Activated CD4-positive, alpha-beta T cell treated with anti-CD3 and anti-CD28 coated beads, Interleukin-2, amount 50 U/mL, for 1 hour (primary cell): ENCODE measurements at regions not wholly inside any gene's neighbourhood (a gene's known extent, or its start where the extent isn't known, plus 50 kb on each side); places are given as distances from the start of the nearest gene placed in this dataset.
"Not testable (repeated sequence)": the region's sequence is repeated elsewhere in the genome, so short reads cannot be mapped to it uniquely, and the experiment has no call there.

Experiments used
- DNase-seq: peaks from one replicate; pipeline ENCODE4 v3.0.0-alpha.2; 2020

- no peak for DNase-seq
These were observed 134.9 kb downstream of the RHOU start for GRCh38 chr1:228870041-228870713.

GRCh38 chr1:228871314-228872061 is 136.2 kb downstream of the RHOU start:
- DNase-seq = no peak

GRCh38 chr1:228872080-228872479 is 136.8 kb downstream of the RHOU start:
- no peak for DNase-seq

- no peak for DNase-seq
These were observed 138.4 kb downstream of the RHOU start for GRCh38 chr1:228873709-228874108.

- no peak for DNase-seq
These were observed 140.5 kb downstream of the RHOU start for GRCh38 chr1:228875741-228876140.

GRCh38 chr1:228876187-228876586 is 140.9 kb downstream of the RHOU start:
- no peak for DNase-seq

GRCh38 chr1:228879164-228879563 is 143.9 kb downstream of the RHOU start:
- DNase-seq = no peak

GRCh38 chr1:228882041-228882770 is 146.9 kb downstream of the RHOU start:
- DNase-seq = no peak

GRCh38 chr1:228882771-228883450 is 147.6 kb downstream of the RHOU start:
- DNase-seq = no peak

- no peak for DNase-seq
These were observed 148.3 kb downstream of the RHOU start for GRCh38 chr1:228883535-228883934.

- no peak for DNase-seq
These were observed 148.9 kb downstream of the RHOU start for GRCh38 chr1:228884196-228884595.

- no peak for DNase-seq
These were observed 149.6 kb downstream of the RHOU start for GRCh38 chr1:228884615-228885566.

- DNase-seq = no peak
These were observed 150.6 kb downstream of the RHOU start for GRCh38 chr1:228885845-228886244.

- no peak for DNase-seq
These were observed 151.8 kb downstream of the RHOU start for GRCh38 chr1:228887101-228887500.

GRCh38 chr1:228887960-228888359 is 152.7 kb downstream of the RHOU start:
- no peak for DNase-seq

- no peak for DNase-seq
These were observed 154.0 kb downstream of the RHOU start for GRCh38 chr1:228889289-228889688.

GRCh38 chr1:228891272-228892034 is 156.2 kb downstream of the RHOU start:
- no peak for DNase-seq

- DNase-seq = not testable (repeated sequence)
These were observed 156.9 kb downstream of the RHOU start for GRCh38 chr1:228892200-228892599.

- DNase-seq = no peak
These were observed 159.2 kb downstream of the RHOU start for GRCh38 chr1:228894442-228894989.

GRCh38 chr1:228897901-228898300 is 162.6 kb downstream of the RHOU start:
- no peak for DNase-seq

GRCh38 chr1:228898582-228898992 is 163.3 kb downstream of the RHOU start:
- no peak for DNase-seq
